ENCODE measurements at regions not wholly inside any gene's neighbourhood (a gene's known extent, or its start where the extent isn't known, plus 50 kb on each side); places are given as distances from the start of the nearest gene placed in this dataset.

DNA sequence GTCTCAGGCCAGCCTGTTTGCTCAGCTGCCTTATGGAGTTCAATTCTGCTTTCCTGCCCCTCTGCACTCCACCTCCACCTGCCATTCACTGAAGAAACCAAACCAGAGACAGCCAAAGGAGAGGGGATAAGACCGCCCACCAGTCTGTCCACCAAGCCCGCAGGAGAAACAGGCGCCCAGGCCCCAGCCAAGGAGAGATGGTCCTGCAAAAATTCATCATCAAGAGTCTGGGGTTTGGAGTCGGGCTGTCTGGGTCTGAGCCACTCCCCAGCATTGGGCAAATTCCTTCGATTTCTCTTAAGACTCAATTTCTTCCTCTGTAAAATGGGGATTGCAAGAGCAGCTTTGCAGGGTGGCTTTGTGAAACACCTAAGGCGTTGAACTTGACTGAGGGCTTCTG is 121.4 kb upstream of the RUNX3 start:
- TF ChIP-seq, protein P1, sequence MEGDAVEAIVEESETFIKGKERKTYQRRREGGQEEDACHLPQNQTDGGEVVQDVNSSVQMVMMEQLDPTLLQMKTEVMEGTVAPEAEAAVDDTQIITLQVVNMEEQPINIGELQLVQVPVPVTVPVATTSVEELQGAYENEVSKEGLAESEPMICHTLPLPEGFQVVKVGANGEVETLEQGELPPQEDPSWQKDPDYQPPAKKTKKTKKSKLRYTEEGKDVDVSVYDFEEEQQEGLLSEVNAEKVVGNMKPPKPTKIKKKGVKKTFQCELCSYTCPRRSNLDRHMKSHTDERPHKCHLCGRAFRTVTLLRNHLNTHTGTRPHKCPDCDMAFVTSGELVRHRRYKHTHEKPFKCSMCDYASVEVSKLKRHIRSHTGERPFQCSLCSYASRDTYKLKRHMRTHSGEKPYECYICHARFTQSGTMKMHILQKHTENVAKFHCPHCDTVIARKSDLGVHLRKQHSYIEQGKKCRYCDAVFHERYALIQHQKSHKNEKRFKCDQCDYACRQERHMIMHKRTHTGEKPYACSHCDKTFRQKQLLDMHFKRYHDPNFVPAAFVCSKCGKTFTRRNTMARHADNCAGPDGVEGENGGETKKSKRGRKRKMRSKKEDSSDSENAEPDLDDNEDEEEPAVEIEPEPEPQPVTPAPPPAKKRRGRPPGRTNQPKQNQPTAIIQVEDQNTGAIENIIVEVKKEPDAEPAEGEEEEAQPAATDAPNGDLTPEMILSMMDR (IDR thresholded peaks at IDR 0.05): no peak
- TF ChIP-seq POLR2A (IDR thresholded peaks at IDR 0.05): no peak

Data from thyroid gland (tissue), 4 donors.